ENCODE measurements at regions not wholly inside any gene's neighbourhood (a gene's known extent, or its start where the extent isn't known, plus 50 kb on each side); places are given as distances from the start of the nearest gene placed in this dataset.

GRCh38 chr4:17094876-17095210 is 196.4 kb upstream of the LDB2 start:
- no peak for TF ChIP-seq CTCF (conservative IDR thresholded peaks at IDR 0.05 in 1 of 2, IDR thresholded peaks at IDR 0.05 in 1 of 2; ENCODE audit: extremely low read depth in 1 of 2, insufficient read depth in 1 of 2, low read depth in 1 of 2, low read length in 2 of 2)
- no peak for TF ChIP-seq EZH2 (IDR thresholded peaks at IDR 0.05; ENCODE audit: borderline replicate concordance, low read length)

Data from mammary epithelial cell (primary cell).